ENCODE measurements at regions not wholly inside any gene's neighbourhood (a gene's known extent, or its start where the extent isn't known, plus 50 kb on each side); places are given as distances from the start of the nearest gene placed in this dataset.

- Mint-ChIP-seq H3K4me1 (no peaks in the 10 kb centered on the region), H3K27me3 (no peaks in the 10 kb centered on the region), H3K9me3 (ENCODE audit: insufficient read depth) (peaks cover under 1% of the 10 kb centered on the region), H3K4me3 (no peak overlapping the region), H3K27ac (no peak overlapping the region)
- Histone ChIP-seq H3K27ac (ENCODE audit: low read length in 2 of 2) (no peak overlapping the region), H3K4me1 (ENCODE audit: control insufficient read depth in 2 of 2, insufficient read depth in 2 of 2, low read length in 2 of 2) (no peaks in the 10 kb centered on the region), H2AFZ (ENCODE audit: insufficient read depth, low read depth, low read length, poor library complexity, severe bottlenecking) (no peak overlapping the region), H3K79me2 (ENCODE audit: control insufficient read depth, insufficient read depth, low read length) (no peaks in the 10 kb centered on the region), H3K4me2 (replicated peaks; ENCODE audit: low read depth, low read length, poor library complexity, severe bottlenecking) (no peak overlapping the region), H3K9me3 (ENCODE audit: control extremely low read depth in 1 of 3, control insufficient read depth in 2 of 3, insufficient read depth in 1 of 3, low read length in 2 of 3) (no peaks in the 10 kb centered on the region), H3K9ac (ENCODE audit: low read length) (no peak overlapping the region), H4K20me1 (ENCODE audit: control insufficient read depth, insufficient read depth, low read length, poor library complexity, severe bottlenecking) (no peaks in the 10 kb centered on the region), H3K4me3 (ENCODE audit: control extremely low read depth in 1 of 5, extremely low read depth in 1 of 5, insufficient read depth in 1 of 5, low read depth in 2 of 5, low read length in 4 of 5) (no peak overlapping the region), H3K27me3 (replicated peaks in 1 of 4; ENCODE audit: control extremely low read depth in 1 of 4, control insufficient read depth in 3 of 4, insufficient read depth in 4 of 4, low read length in 3 of 4) (no peaks in the 10 kb centered on the region), H3K36me3 (replicated peaks in 1 of 2; ENCODE audit: control extremely low read depth in 1 of 2, control insufficient read depth in 1 of 2, extremely low read depth in 1 of 2, insufficient read depth in 2 of 2, low read length in 1 of 2) (no peaks in the 10 kb centered on the region)
- ATAC-seq (ENCODE audit: low read depth) (no peak), DNase-seq (no peak)
- intact Hi-C loops (cut with micrococcal nuclease): no loop called here
- TF ChIP-seq CTCF (IDR thresholded peaks at IDR 0.05) (no peak), EZH2 (IDR thresholded peaks at IDR 0.05; ENCODE audit: borderline replicate concordance, insufficient read depth, low read depth, low read length, poor library complexity, severe bottlenecking) (no peak)
- CTCF ChIA-PET: no interaction called here
- WGBS (ENCODE audit: insufficient coverage): no CpG with 5 or more reads among the region's 6 CpGs
- POLR2A ChIA-PET: no interaction called here
Measured at GRCh38 chr14:42950363-42950762, 1343.7 kb downstream of the LRFN5 start.

GRCh38 chr14:42947991-42948390, 1341.3 kb downstream of the LRFN5 start:
- Histone ChIP-seq H3K4me3 (ENCODE audit: control extremely low read depth in 1 of 5, extremely low read depth in 1 of 5, insufficient read depth in 1 of 5, low read depth in 2 of 5, low read length in 4 of 5) (no peak overlapping the region), H3K27ac (ENCODE audit: low read length in 2 of 2) (no peak overlapping the region), H3K79me2 (ENCODE audit: control insufficient read depth, insufficient read depth, low read length) (no peaks in the 10 kb centered on the region), H3K9ac (ENCODE audit: low read length) (no peak overlapping the region), H3K4me2 (replicated peaks; ENCODE audit: low read depth, low read length, poor library complexity, severe bottlenecking) (no peak overlapping the region), H3K27me3 (replicated peaks in 1 of 4; ENCODE audit: control extremely low read depth in 1 of 4, control insufficient read depth in 3 of 4, insufficient read depth in 4 of 4, low read length in 3 of 4) (no peaks in the 10 kb centered on the region), H3K9me3 (ENCODE audit: control extremely low read depth in 1 of 3, control insufficient read depth in 2 of 3, insufficient read depth in 1 of 3, low read length in 2 of 3) (no peaks in the 10 kb centered on the region), H3K4me1 (ENCODE audit: control insufficient read depth in 2 of 2, insufficient read depth in 2 of 2, low read length in 2 of 2) (no peaks in the 10 kb centered on the region), H4K20me1 (ENCODE audit: control insufficient read depth, insufficient read depth, low read length, poor library complexity, severe bottlenecking) (no peaks in the 10 kb centered on the region), H3K36me3 (replicated peaks in 1 of 2; ENCODE audit: control extremely low read depth in 1 of 2, control insufficient read depth in 1 of 2, extremely low read depth in 1 of 2, insufficient read depth in 2 of 2, low read length in 1 of 2) (no peaks in the 10 kb centered on the region), H2AFZ (ENCODE audit: insufficient read depth, low read depth, low read length, poor library complexity, severe bottlenecking) (no peak overlapping the region)
- no peak overlapping the region for H3K4me3 Mint-ChIP-seq
- intact Hi-C loops (cut with micrococcal nuclease): no loop called here
- no peaks in the 10 kb centered on the region for H3K27me3 Mint-ChIP-seq
- CTCF ChIA-PET: no interaction called here
- no peaks in the 10 kb centered on the region for H3K4me1 Mint-ChIP-seq
- POLR2A ChIA-PET: no interaction called here
- TF ChIP-seq EZH2 (IDR thresholded peaks at IDR 0.05; ENCODE audit: borderline replicate concordance, insufficient read depth, low read depth, low read length, poor library complexity, severe bottlenecking) (no peak), CTCF (IDR thresholded peaks at IDR 0.05) (no peak)
- H3K9me3 Mint-ChIP-seq (ENCODE audit: insufficient read depth): peaks cover 2% of the 10 kb centered on the region
- no peak for DNase-seq
- no peak for ATAC-seq (ENCODE audit: low read depth)
- no peak overlapping the region for H3K27ac Mint-ChIP-seq

All from B cell (primary cell).